ENCODE measurements at regions not wholly inside any gene's neighbourhood (a gene's known extent, or its start where the extent isn't known, plus 50 kb on each side); places are given as distances from the start of the nearest gene placed in this dataset.
A peak's percentile ranks its signal among the peaks of the same experiment; 100 is the strongest.
"Not testable (repeated sequence)": the region's sequence is repeated elsewhere in the genome, so short reads cannot be mapped to it uniquely, and the experiment has no call there.

DNA sequence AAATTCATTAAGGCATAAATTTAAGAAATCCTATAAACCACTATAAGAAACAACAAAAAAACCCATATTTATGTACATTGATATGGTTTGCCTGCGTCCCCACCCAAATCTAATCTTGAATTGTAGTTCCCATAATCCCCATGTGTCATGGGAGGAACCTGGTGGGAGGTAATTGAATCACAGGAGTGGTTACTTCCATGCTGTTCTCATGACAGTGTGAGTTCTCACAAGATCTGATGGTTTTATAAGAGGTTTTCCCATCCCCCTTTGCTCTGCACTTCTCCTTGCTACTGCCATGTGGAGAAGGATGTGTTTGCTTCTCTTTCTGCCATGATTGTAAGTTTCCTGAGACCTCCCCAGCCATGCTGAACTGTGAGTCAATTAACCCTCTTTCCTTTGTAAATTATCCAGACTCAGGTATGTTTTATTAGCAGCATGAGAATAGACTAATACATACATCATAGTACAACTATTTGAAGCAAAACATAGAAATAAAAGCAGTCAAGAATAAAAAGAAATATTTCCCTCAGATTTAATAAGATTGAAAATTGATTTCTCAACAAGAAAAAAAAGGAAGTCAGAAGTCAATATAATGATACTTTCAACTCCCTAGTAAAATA lies 209.0 kb upstream of the GPC6 start:
- no peak for DNase-seq (ENCODE audit: low spot score)

DNA sequence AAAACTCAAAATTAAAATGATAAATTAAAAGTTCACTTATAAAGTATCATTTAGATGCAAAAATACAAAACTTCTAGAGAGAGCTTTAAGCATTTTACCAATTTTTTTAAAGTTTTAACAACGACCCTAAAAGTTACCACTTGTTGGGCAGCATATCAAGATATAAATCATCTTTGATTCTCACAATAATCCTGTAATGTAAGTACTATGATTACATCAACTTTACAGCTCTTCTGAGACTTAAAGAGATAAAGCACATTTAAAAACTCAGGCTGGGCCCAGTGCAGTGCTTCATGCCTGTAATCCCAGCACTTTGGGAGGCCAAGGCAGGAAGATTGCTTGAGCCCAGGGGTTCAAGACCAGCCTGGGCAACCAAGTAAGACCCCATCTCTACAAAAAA lies 202.7 kb upstream of the GPC6 start:
- DNase-seq (ENCODE audit: low spot score), result no peak

- DNase-seq (ENCODE audit: low spot score), result no peak
Observed at GRCh38 chr13:93025984-93026383, 200.6 kb upstream of the GPC6 start.

DNA sequence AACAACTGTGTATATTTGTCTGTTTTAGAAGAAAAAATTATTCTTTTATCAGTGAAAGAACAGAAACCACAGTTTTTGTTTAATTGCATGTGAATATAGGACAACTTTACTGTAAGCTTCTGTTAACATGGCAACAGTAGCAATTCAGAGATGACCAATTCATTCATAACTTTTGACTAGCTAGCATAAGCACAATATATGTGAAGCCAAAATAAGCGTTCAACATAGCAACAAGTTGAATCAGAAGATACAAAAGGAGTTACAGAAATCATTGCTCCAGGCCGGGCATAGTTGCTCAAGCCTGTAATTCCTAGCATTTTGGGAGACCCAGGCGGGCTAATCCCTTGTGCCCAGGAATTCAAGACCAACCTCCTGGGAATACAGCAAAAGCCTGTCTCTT lies 197.1 kb upstream of the GPC6 start:
- no peak for DNase-seq (ENCODE audit: low spot score)

- DNase-seq (ENCODE audit: low spot score), result no peak
Observed at GRCh38 chr13:93036380-93036779, 190.2 kb upstream of the GPC6 start.

DNA sequence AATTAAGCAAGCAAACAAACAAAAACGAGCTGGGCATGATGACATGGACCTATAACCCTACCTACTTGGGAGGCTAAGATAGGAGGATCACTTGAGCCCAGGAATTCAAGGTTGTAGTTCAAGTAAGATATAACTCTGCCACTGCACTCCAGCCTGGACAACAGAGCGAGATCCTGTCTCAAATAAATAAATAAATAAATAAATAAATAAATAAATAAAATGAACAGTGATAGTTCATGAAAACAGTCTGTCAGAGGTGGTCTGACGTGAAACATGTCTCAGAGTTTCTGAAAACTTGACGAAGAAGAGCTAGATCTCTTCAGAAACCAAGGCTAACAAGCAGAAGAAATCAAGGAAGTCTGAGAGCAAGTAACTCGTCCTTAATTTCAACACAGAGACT lies 188.8 kb upstream of the GPC6 start:
- no peak for DNase-seq (ENCODE audit: low spot score)

- no peak for DNase-seq (ENCODE audit: low spot score)
Observed at GRCh38 chr13:93038187-93038586, 188.4 kb upstream of the GPC6 start.

DNA sequence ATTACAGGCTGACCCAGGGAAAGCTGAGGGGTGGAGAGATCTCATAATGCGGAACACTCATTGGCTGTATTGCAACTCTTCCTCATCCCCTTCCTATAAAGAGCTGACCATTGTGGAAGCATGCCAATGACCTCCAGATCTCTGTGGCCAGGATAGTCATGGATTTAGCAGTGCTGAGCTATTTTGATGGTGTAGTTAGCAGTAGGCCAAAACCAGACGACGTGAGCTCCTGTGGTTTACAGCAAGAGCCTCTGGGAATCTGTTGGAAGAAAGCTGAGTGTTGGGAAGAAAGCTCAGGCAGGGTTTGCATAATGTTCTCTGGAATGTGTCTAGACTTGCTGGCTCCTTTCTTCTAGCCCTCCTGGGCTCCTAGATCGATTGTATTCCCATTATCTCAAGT lies 187.5 kb upstream of the GPC6 start:
- DNase-seq (ENCODE audit: low spot score), result no peak

- not testable (repeated sequence) for DNase-seq (ENCODE audit: low spot score)
Observed at GRCh38 chr13:93041566-93041965, 185.0 kb upstream of the GPC6 start.

DNA sequence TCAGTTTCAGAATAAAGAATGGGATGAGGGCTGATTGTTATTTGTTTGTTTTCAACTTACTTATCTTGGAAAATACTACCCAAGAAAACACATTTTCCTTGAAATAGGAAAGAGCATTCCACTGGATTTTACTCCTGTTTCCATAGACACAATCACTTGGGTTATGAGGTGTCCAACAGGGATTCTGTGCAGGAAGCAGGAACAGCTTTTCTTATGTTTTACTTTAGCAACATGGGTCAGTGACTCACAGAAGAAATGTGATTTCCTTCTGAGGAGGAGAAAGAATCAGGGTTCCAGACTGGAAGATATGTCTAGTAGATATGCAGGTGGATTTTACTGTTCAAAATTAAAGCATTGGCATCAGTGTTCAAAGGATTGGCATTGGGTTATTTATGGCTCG lies 180.8 kb upstream of the GPC6 start:
- no peak for DNase-seq (ENCODE audit: low spot score)

GRCh38 chr13:93055233-93055632 lies 171.4 kb upstream of the GPC6 start:
- DNase-seq (ENCODE audit: low spot score), result no peak

DNA sequence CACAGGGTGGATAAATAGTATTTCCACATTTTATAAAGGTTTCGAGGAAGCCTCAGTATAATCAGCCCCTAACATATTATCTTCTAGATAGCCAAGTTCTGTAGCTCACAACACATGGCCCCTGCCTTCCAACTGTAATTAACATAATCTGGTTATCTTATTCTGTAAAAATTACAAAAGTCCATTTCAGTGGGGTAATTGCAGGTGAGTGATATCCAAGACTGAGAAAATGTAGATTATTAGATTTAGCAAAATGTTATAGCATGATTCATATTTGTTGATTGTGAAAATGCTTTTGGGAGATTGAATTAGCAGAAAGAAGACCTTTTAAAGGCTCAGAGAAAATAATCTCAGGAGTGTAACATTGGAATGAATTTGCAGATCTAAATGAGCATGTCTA lies 168.3 kb upstream of the GPC6 start:
- no peak for DNase-seq (ENCODE audit: low spot score)

DNA sequence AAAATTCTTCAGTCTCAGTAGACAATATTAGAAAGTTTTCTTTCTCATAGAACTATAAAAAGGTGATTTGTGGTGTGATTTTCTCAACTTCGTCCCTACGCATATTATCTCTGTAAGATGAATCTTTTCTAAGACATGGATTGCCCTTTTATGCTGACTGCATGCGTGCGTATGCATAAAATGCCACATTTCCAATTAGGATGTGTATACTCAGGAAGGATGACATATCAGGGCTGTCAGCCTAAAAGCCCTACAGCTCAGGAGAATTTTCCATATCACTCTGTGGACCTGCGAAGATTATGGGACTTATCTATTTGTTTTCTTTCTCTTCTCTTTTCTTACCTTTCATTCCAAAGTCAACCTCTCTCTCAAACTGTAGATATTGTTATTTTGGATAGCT lies 166.5 kb upstream of the GPC6 start:
- DNase-seq (ENCODE audit: low spot score), result no peak

GRCh38 chr13:93066187-93066586 lies 160.4 kb upstream of the GPC6 start:
- DNase-seq (ENCODE audit: low spot score), result no peak

DNA sequence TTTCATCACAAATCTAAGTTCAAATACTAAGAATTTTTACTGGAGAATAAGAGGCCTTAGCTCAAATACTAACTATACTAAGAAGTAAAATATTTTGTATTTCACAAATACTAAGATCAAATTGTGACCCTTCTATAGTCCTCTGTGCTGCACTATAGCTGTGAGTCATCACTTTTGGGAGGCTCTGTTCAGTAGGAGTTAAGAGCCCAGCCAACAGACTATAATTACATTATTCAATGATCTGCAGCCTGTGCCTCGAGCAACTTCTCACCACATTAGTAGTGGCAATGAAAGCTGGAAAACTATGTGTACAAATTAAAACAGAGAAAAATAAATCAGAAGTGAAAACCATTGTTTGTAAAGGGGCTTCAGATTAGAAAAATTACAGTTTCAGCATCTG lies 147.3 kb upstream of the GPC6 start:
- DNase-seq (ENCODE audit: low spot score), result no peak

- no peak for DNase-seq (ENCODE audit: low spot score)
Observed at GRCh38 chr13:93080166-93080565, 146.4 kb upstream of the GPC6 start.

- no peak for DNase-seq (ENCODE audit: low spot score)
Observed at GRCh38 chr13:93080587-93080986, 146.0 kb upstream of the GPC6 start.

DNA sequence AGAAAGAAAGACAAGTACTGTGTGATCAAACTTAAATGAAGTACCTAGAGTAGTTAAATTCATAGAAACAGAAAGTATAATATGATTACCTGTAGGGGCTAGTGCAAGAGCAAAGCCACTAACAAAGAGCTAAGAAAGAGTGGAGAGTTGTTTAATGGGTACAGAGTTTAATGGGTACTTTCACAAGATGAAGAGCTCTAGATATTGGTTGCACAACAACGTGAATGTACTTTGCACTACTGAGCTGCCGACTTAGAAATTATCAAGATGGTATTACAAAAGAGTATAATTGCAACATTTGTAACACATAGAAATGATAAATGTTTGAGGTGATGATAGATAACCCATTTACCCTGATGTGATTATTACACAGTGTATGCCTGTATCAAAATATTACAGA lies 140.3 kb upstream of the GPC6 start:
- no peak for DNase-seq (ENCODE audit: low spot score)

- DNase-seq (ENCODE audit: low spot score), result no peak
Observed at GRCh38 chr13:93098972-93099371, 127.6 kb upstream of the GPC6 start.

DNA sequence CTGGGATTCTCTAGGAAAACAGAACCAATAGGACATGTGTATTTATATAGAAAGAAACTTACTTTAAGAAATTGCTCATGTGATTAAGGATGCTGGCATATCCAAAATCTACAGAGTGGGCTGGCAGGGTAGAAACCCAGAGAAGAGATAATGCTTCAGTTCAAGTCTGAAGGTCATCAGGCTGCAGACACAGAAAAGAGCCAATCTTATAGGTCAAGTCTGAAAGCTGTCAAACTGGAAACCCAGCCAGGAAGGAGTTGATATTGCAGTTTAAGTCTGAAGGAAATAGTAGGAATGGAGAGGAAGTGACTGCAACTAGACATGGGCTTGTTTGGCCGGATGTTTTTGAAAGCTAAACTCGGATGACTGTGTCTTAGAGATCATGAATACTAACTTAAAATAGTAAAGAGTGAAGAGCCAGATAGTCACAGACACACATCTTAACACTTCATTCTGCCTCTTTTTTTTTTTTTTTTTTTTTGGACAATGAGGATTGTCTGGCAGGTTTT lies 125.3 kb upstream of the GPC6 start:
- DNase-seq (ENCODE audit: low spot score), result no peak

DNA sequence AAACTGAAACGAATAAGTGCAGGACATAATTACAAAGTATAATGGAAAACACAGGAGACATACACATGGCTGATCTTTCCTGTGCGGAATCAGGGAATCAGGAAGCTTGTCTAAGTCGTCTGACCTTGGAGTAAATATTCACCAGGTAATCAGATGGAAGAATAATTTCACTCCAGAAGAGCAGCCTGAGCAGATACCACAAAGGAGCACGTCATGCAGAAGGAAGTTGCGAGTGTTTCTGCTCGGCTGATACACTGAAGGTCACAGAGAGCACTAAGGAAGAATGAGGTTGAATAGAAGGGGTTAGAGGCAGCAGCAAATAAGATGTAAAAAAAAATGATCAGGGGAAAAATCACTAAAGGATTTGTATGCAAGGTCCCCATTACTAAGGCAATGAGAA lies 122.3 kb upstream of the GPC6 start:
- DNase-seq (ENCODE audit: low spot score), result no peak

GRCh38 chr13:93108111-93108601 lies 118.5 kb upstream of the GPC6 start:
- no peak for DNase-seq (ENCODE audit: low spot score)

GRCh38 chr13:93116809-93117208 lies 109.8 kb upstream of the GPC6 start:
- peak; percentile 1 for DNase-seq (ENCODE audit: low spot score)

GRCh38 chr13:93118081-93118615 lies 108.5 kb upstream of the GPC6 start:
- no peak for DNase-seq (ENCODE audit: low spot score)

Measured in HuH-7.5 (cell line).